ENCODE measurements at regions not wholly inside any gene's neighbourhood (a gene's known extent, or its start where the extent isn't known, plus 50 kb on each side); places are given as distances from the start of the nearest gene placed in this dataset.
"Not testable (repeated sequence)": the region's sequence is repeated elsewhere in the genome, so short reads cannot be mapped to it uniquely, and the experiment has no call there.

GRCh38 chr2:43009448-43009847 is 217.0 kb downstream of the ZFP36L2 start:
- no peak for DNase-seq

GRCh38 chr2:43008388-43008787 is 216.0 kb upstream of the HAAO start:
- no peak for DNase-seq

GRCh38 chr2:43007901-43008300 is 215.5 kb upstream of the HAAO start:
- no peak for DNase-seq

- no peak for DNase-seq
Measured at GRCh38 chr2:43006834-43007543, 214.6 kb upstream of the HAAO start.

- DNase-seq, result no peak
Measured at GRCh38 chr2:43005975-43006833, 213.8 kb upstream of the HAAO start.

- DNase-seq, result no peak
Measured at GRCh38 chr2:43005245-43005974, 213.0 kb upstream of the HAAO start.

GRCh38 chr2:43004879-43005244 is 212.5 kb upstream of the HAAO start:
- no peak for DNase-seq

- not testable (repeated sequence) for DNase-seq
Measured at GRCh38 chr2:43004126-43004865, 211.9 kb upstream of the HAAO start.

GRCh38 chr2:43003702-43004101 is 211.3 kb upstream of the HAAO start:
- no peak for DNase-seq

- no peak for DNase-seq
Measured at GRCh38 chr2:43001787-43002468, 209.5 kb upstream of the HAAO start.

GRCh38 chr2:43001055-43001378 is 208.6 kb upstream of the HAAO start:
- DNase-seq, result no peak

GRCh38 chr2:43000242-43001054 is 208.1 kb upstream of the HAAO start:
- no peak for DNase-seq

GRCh38 chr2:42999856-43000241 is 207.5 kb upstream of the HAAO start:
- DNase-seq, result no peak

GRCh38 chr2:42999391-42999841 is 207.0 kb upstream of the HAAO start:
- DNase-seq, result no peak

- DNase-seq, result no peak
Measured at GRCh38 chr2:42998721-42999120, 206.3 kb upstream of the HAAO start.

- no peak for DNase-seq
Measured at GRCh38 chr2:42996528-42996927, 204.1 kb upstream of the HAAO start.

- DNase-seq, result no peak
Measured at GRCh38 chr2:42995752-42996422, 203.5 kb upstream of the HAAO start.

GRCh38 chr2:42989283-42990081 is 197.1 kb upstream of the HAAO start:
- DNase-seq, result not testable (repeated sequence)

- not testable (repeated sequence) for DNase-seq
Measured at GRCh38 chr2:42988055-42988454, 195.7 kb upstream of the HAAO start.
